DOHH2 (cell line): ENCODE measurements at regions not wholly inside any gene's neighbourhood (a gene's known extent, or its start where the extent isn't known, plus 50 kb on each side); places are given as distances from the start of the nearest gene placed in this dataset.

ENCODE experiments used
- CTCF ChIP-seq: fragments of 200-600 bp; sonication (generic); IDR thresholded peaks from one replicate; pipeline ENCODE4 v1.5.1; 2014; ENCODE audit warnings: antibody characterized with exemption, mild to moderate bottlenecking, low read depth, low read length; ENCODE audit not compliant: poor library complexity, severe bottlenecking
- EZH2phosphoT487 ChIP-seq: fragments of 200-600 bp; sonication (generic); IDR thresholded peaks from 2 replicates; pipeline ENCODE4 v1.6.1; 2017; ENCODE audit warnings: borderline replicate concordance, mild to moderate bottlenecking, antibody characterized with exemption, low read length, moderate library complexity, mixed read lengths

GRCh38 chr7:42431873-42432272 lies 194.9 kb upstream of the GLI3 start:
- TF ChIP-seq CTCF (no peak), EZH2phosphoT487 (no peak)
